Mesenchymal stem cell (in vitro differentiated cells and primary cell): ENCODE measurements at regions not wholly inside any gene's neighbourhood (a gene's known extent, or its start where the extent isn't known, plus 50 kb on each side); places are given as distances from the start of the nearest gene placed in this dataset.
A peak's percentile ranks its signal among the peaks of the same experiment; 100 is the strongest.

ENCODE experiments used
- DNase-seq: peaks from one replicate; pipeline ENCODE4 v3.0.0-alpha.2; 2013
- H2AFZ ChIP-seq: one replicate; pipeline ENCODE4 v1.6.1; 2013; ENCODE audit warnings: low read depth, mild to moderate bottlenecking, control low read depth, inconsistent platforms, low read length, moderate library complexity
- H2AK5ac ChIP-seq: 2 replicates; pipeline ENCODE4 v1.6.1; 2013; ENCODE audit warnings: low read length, moderate library complexity, mild to moderate bottlenecking, inconsistent platforms; ENCODE audit not compliant: severe bottlenecking
- H2BK120ac ChIP-seq: one replicate; pipeline ENCODE4 v1.6.1; 2013; ENCODE audit warnings: low read depth, mild to moderate bottlenecking, inconsistent platforms, low read length, moderate library complexity
- H2BK12ac ChIP-seq, 2 experiments: one replicate each; pipeline ENCODE4 v1.6.1; 2013; ENCODE audit warnings: inconsistent platforms in 2 of 2, low read length in 2 of 2, mild to moderate bottlenecking in 2 of 2, moderate library complexity in 2 of 2, control low read depth in 1 of 2
- H2BK15ac ChIP-seq: one replicate; pipeline ENCODE4 v1.6.1; 2013; ENCODE audit warnings: mild to moderate bottlenecking, low read depth, inconsistent platforms; ENCODE audit not compliant: poor library complexity, severe bottlenecking
- H2BK5ac ChIP-seq: 2 replicates; pipeline ENCODE4 v1.6.1; 2013; ENCODE audit warnings: low read depth, mild to moderate bottlenecking, low read length, control low read depth, inconsistent platforms; ENCODE audit not compliant: poor library complexity, severe bottlenecking
- H3K14ac ChIP-seq, 2 experiments: one replicate each; pipeline ENCODE4 v1.6.1; 2013; ENCODE audit warnings: inconsistent platforms in 2 of 2, low read length in 2 of 2, control low read depth in 1 of 2, mild to moderate bottlenecking in 1 of 2, moderate library complexity in 1 of 2
- H3K18ac ChIP-seq, 2 experiments: one replicate each; pipeline ENCODE4 v1.6.1; 2013; ENCODE audit warnings: inconsistent platforms in 2 of 2, low read length in 2 of 2, control low read depth in 1 of 2, low read depth in 1 of 2, mild to moderate bottlenecking in 1 of 2
- H3K23ac ChIP-seq, 2 experiments: one replicate each; pipeline ENCODE4 v1.6.1; 2013; ENCODE audit warnings: inconsistent platforms in 2 of 2, low read length in 2 of 2, mild to moderate bottlenecking in 2 of 2, moderate library complexity in 2 of 2, control low read depth in 1 of 2
- H3K27ac ChIP-seq: 2 replicates; pipeline ENCODE4 v1.5.1; 2013; ENCODE audit warnings: mild to moderate bottlenecking, moderate library complexity, low read length, control low read depth, inconsistent platforms; ENCODE audit not compliant: poor library complexity, severe bottlenecking
- H3K27me3 ChIP-seq, 2 experiments: 2 replicates each; pipeline versions ENCODE4 v1.6.1 to v1.7.0; 2013; ENCODE audit warnings: low read length in 2 of 2, mild to moderate bottlenecking in 2 of 2, moderate library complexity in 2 of 2, control low read depth in 1 of 2, inconsistent platforms in 1 of 2; ENCODE audit not compliant: control insufficient read depth in 1 of 2, insufficient read depth in 1 of 2
- H3K36me3 ChIP-seq, 2 experiments: 2 replicates each; pipeline versions ENCODE4 v1.6.1 to v1.7.0; 2013; ENCODE audit warnings: low read length in 2 of 2, control low read depth in 1 of 2, inconsistent platforms in 1 of 2, low read depth in 1 of 2, mild to moderate bottlenecking in 1 of 2; ENCODE audit not compliant: insufficient read depth in 2 of 2, control insufficient read depth in 1 of 2
- H3K4ac ChIP-seq, 2 experiments: one replicate each; pipeline ENCODE4 v1.6.1; 2013; ENCODE audit warnings: inconsistent platforms in 2 of 2, low read length in 2 of 2, mild to moderate bottlenecking in 2 of 2, moderate library complexity in 2 of 2, control low read depth in 1 of 2, low read depth in 1 of 2
- H3K4me1 ChIP-seq: 2 replicates; pipeline ENCODE4 v1.6.1; 2013; ENCODE audit warnings: low read depth, low read length, control low read depth; ENCODE audit not compliant: control insufficient read depth, insufficient read depth
- H3K4me2 ChIP-seq: 2 replicates; pipeline ENCODE4 v1.6.1; 2013; ENCODE audit warnings: low read length, mild to moderate bottlenecking, inconsistent platforms; ENCODE audit not compliant: poor library complexity, severe bottlenecking
- H3K4me3 ChIP-seq, 2 experiments: 2 replicates each; pipeline versions ENCODE4 v1.5.1 to v1.7.0; 2013; ENCODE audit warnings: low read length in 2 of 2, mild to moderate bottlenecking in 2 of 2, control low read depth in 1 of 2, low read depth in 1 of 2; ENCODE audit not compliant: insufficient read depth in 1 of 2
- H3K79me1 ChIP-seq: replicated peaks from 2 replicates; pipeline ENCODE4 v1.6.1; 2013; ENCODE audit warnings: mild to moderate bottlenecking, control low read depth, low read length, inconsistent platforms; ENCODE audit not compliant: poor library complexity, severe bottlenecking
- H3K9ac ChIP-seq: 2 replicates; pipeline ENCODE4 v1.7.0; 2013; ENCODE audit warnings: mild to moderate bottlenecking, low read length, moderate library complexity
- H3K9me3 ChIP-seq: 2 replicates; pipeline ENCODE4 v1.7.0; 2013; ENCODE audit warnings: mild to moderate bottlenecking, low read length; ENCODE audit not compliant: control insufficient read depth
- H4K8ac ChIP-seq: one replicate; pipeline ENCODE4 v1.6.1; 2013; ENCODE audit warnings: inconsistent platforms, mild to moderate bottlenecking, low read length, moderate library complexity
- H4K91ac ChIP-seq: one replicate; pipeline ENCODE4 v1.6.1; 2013; ENCODE audit warnings: mild to moderate bottlenecking, low read length, inconsistent platforms
- WGBS: methylation state at CpG from one replicate; pipeline ENCODE4 v1.1.7; 2013; ENCODE audit warnings: mixed read lengths; 5-methylcytosine and 5-hydroxymethylcytosine counted together

- Histone ChIP-seq H3K18ac (no peak overlapping the region), H3K36me3 (no peaks in the 10 kb centered on the region)
- 80% methylated on average over 1 of the region's 3 CpGs for WGBS
Measured at GRCh38 chr6:90955246-90955645, 368.4 kb upstream of the MAP3K7 start.

GRCh38 chr6:90953405-90954161, 366.7 kb upstream of the MAP3K7 start:
- Histone ChIP-seq H2BK12ac (no peak overlapping the region), H2BK120ac (no peak overlapping the region), H3K9me3 (no peaks in the 10 kb centered on the region), H3K23ac (no peak overlapping the region), H3K79me1 (no peaks in the 10 kb centered on the region), H4K91ac (no peak overlapping the region), H2AFZ (no peak overlapping the region), H3K4me2 (no peak overlapping the region), H3K27me3 (no peaks in the 10 kb centered on the region), H3K36me3 (no peaks in the 10 kb centered on the region), H3K27ac (no peak overlapping the region), H3K14ac (no peak overlapping the region), H4K8ac (no peak overlapping the region), H2BK5ac (no peak overlapping the region), H3K18ac (no peak overlapping the region), H3K9ac (no peak overlapping the region), H2AK5ac (no peak overlapping the region), H3K4ac (no peak overlapping the region), H3K4me3 (no peak overlapping the region), H3K4me1 (no peaks in the 10 kb centered on the region), H2BK15ac (no peak overlapping the region)
- no peak for DNase-seq

More at GRCh38 chr6:90955246-90955645, 368.4 kb upstream of the MAP3K7 start:
- Histone ChIP-seq H3K9ac (no peak overlapping the region), H3K27me3 (no peaks in the 10 kb centered on the region), H3K4me1 (no peaks in the 10 kb centered on the region), H3K9me3 (no peaks in the 10 kb centered on the region), H2AFZ (no peak overlapping the region), H4K8ac (no peak overlapping the region), H2AK5ac (no peak overlapping the region), H3K27ac (no peak overlapping the region), H3K23ac (no peak overlapping the region), H2BK15ac (no peak overlapping the region), H3K79me1 (no peaks in the 10 kb centered on the region), H3K14ac (no peak overlapping the region), H3K4me3 (no peak overlapping the region), H2BK12ac (no peak overlapping the region), H4K91ac (no peak overlapping the region), H2BK120ac (no peak overlapping the region), H3K4ac (no peak overlapping the region), H3K4me2 (no peak overlapping the region), H2BK5ac (no peak overlapping the region)
- no peak for DNase-seq

GRCh38 chr6:90952176-90952575, 365.3 kb upstream of the MAP3K7 start:
- Histone ChIP-seq H3K27ac (no peak overlapping the region), H2BK15ac (no peak overlapping the region), H3K4me1 (no peaks in the 10 kb centered on the region), H2BK5ac (no peak overlapping the region), H2AFZ (no peak overlapping the region), H3K4me2 (no peak overlapping the region), H3K9me3 (no peaks in the 10 kb centered on the region), H2AK5ac (no peak overlapping the region), H2BK12ac (no peak overlapping the region), H4K91ac (no peak overlapping the region), H3K4ac (no peak overlapping the region), H2BK120ac (no peak overlapping the region), H3K27me3 (no peaks in the 10 kb centered on the region), H3K36me3 (no peaks in the 10 kb centered on the region), H3K18ac (no peak overlapping the region), H3K4me3 (no peak overlapping the region), H3K79me1 (no peaks in the 10 kb centered on the region), H3K23ac (no peak overlapping the region), H3K9ac (no peak overlapping the region), H3K14ac (no peak overlapping the region), H4K8ac (no peak overlapping the region)
- 78% methylated on average over 2 of the region's 2 CpGs for WGBS
- DNase-seq, result no peak

GRCh38 chr6:90948540-90948939, 361.7 kb upstream of the MAP3K7 start:
- no peak overlapping the region for H4K8ac ChIP-seq
- H3K9me3 ChIP-seq, result no peaks in the 10 kb centered on the region
- H2BK15ac ChIP-seq, result no peak overlapping the region
- no peak overlapping the region for H3K4me2 ChIP-seq
- H4K91ac ChIP-seq, result peak overlapping the region; percentile 15
- no peak overlapping the region for H3K9ac ChIP-seq
- 96% methylated on average over 8 of the region's 9 CpGs for WGBS
- no peak overlapping the region for H3K18ac ChIP-seq
- no peak overlapping the region for H3K27ac ChIP-seq
- no peak overlapping the region for H2AFZ ChIP-seq
- H3K27me3 ChIP-seq, result no peaks in the 10 kb centered on the region
- H3K36me3 ChIP-seq, result no peaks in the 10 kb centered on the region
- H2BK120ac ChIP-seq, result no peak overlapping the region
- no peak for DNase-seq
- no peaks in the 10 kb centered on the region for H3K79me1 ChIP-seq
- H3K4ac ChIP-seq, result no peak overlapping the region
- no peak overlapping the region for H2BK5ac ChIP-seq
- no peaks in the 10 kb centered on the region for H3K4me1 ChIP-seq
- no peak overlapping the region for H2AK5ac ChIP-seq
- no peak overlapping the region for H2BK12ac ChIP-seq
- H3K14ac ChIP-seq, result no peak overlapping the region
- no peak overlapping the region for H3K4me3 ChIP-seq
- no peak overlapping the region for H3K23ac ChIP-seq
